GM19463 (cell line): ENCODE measurements at regions not wholly inside any gene's neighbourhood (a gene's known extent, or its start where the extent isn't known, plus 50 kb on each side); places are given as distances from the start of the nearest gene placed in this dataset.

Experiments
- ATAC-seq: cut with Tn5 transposase; IDR thresholded peaks from one replicate; pipeline ENCODE4 v1.9.1; 2021; ENCODE audit warnings: mild to moderate bottlenecking, moderate library complexity; ENCODE audit not compliant: unreplicated experiment

GRCh38 chr1:98086156-98086555, 165.3 kb upstream of the DPYD start:
- no peak for ATAC-seq

DNA sequence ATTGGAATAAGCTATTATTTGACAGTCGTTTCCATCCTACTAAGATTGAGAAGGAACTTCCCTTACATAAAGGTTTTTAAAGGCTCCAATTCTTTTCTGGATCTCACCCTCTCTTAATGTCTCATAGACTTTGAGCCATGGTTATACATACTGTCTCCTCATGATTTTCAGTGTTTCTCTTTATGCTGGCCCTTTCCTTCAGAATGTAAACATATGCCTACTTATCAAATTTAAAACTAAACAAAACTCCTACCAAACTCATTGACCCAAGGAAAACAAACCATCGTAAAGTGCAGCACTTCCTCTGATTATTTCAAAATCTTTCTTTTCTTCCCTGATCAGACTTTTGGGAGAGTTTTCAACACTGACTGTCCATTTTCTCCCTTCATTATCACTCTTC, 163.4 kb upstream of the DPYD start:
- ATAC-seq, result no peak

DNA sequence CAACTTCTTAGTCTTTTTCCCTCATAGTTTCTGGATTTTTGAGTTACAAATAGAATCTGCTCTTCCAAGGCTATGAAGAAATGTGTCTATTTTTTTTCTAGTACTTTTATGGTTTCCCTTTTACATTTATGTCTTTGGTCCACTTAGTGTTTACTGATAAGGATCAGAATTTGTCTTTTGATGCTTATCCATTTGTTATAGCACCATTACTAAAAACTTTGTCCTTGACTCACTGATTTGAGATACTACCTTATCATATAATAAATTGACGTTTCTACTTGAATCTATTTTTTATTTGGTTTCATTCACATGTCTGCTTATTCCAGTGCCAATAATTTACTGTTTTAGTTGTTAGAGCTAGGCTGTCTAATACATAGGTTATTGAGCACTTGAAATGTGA, 161.1 kb upstream of the DPYD start:
- no peak for ATAC-seq

- ATAC-seq, result no peak
Observed at GRCh38 chr1:98078596-98078995, 157.8 kb upstream of the DPYD start.

DNA sequence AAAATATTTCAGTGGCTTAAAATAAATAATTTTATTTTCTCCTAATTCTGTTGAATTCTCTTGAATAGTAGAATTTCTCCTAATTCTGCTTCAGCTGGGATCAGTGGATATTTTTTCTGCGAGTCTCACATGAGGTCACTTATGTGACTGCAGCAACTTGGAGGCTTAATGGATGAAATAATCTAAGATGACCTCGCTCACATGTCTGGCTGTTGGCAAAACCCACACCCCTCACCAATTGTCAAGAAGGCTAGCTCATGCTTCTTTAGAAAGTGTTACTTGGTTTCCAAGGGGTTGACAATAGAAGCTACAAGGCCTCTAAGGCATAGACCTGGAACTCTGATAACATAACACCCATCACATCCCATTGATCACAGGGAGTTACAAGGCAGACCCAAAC, 156.9 kb upstream of the DPYD start:
- ATAC-seq, result no peak

GRCh38 chr1:98075626-98076025, 154.8 kb upstream of the DPYD start:
- ATAC-seq, result no peak

DNA sequence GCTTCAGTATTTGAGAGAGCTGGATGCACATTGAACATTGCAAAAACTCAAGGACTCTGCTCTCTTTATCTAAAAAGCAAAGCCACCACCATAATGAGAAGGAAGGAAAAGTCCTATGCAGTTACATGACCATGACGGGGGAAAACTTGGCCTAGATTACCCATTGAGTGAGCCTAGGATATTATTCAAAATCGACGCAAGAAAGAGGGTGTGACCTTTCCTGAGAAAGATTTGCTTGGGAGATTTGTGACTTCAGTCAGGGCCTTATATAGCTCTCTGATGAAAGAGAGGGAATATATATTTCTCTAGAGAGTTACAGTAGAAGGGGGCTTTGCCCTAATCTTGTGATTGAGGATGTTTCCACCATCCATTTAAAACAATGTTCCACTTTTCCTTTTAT, 153.0 kb upstream of the DPYD start:
- ATAC-seq, result no peak

DNA sequence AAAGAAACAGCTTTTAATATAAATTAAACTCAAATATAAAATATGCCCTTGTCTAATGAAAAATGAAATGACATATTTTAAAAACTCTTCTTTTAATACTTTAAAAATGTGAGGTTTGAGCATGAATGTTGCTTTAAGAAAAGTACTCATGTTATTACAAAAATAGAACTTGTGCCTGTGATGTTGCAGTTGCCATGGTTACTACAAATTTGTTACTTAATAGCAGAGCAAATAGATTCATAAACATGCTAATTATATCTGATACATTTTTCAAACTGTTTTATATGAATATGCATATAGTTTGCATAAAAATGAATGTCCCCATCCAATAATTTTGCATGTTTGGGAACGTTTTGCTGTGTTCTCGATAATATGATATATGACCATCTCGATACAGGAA, 152.3 kb upstream of the DPYD start:
- no peak for ATAC-seq

GRCh38 chr1:98072047-98072446, 151.2 kb upstream of the DPYD start:
- no peak for ATAC-seq

DNA sequence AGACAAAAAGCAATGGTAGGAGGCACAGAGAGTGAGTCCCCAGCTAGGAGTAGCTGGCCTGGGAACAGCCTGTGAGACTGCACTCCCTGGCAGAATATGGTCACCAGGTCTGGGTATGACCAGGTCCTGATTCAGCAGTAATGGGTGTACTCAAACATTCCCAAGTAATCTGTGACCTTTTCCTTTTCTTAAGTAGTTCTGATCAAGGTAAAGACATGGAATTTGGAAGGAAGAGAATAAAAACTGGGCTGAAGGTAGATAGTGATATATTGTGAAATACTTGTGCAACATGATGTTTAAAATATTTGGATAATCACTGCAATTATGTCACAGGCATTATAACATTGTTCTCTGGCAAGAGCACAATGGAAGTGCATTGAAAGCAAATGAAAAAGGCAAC, 147.2 kb upstream of the DPYD start:
- no peak for ATAC-seq

DNA sequence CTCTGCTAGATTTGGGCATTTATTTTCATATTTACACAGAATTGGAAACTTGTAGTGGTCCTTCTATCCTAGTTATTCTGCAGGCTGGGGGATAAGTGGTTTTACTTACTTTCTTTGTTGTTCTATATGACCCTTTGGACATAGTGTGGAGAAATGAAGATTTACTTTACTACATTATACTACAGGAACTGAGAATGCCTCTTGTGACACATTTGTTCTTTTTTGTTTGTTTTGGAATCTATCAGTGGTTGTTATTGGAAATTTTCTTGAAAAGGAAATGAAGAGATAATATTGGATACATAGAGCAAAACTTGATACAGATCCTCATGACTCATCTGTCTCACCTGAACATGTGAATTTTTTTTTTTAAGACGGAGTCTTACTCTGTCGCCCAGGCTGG, 146.1 kb upstream of the DPYD start:
- no peak for ATAC-seq

- no peak for ATAC-seq
Observed at GRCh38 chr1:98059620-98060019, 138.8 kb upstream of the DPYD start.

DNA sequence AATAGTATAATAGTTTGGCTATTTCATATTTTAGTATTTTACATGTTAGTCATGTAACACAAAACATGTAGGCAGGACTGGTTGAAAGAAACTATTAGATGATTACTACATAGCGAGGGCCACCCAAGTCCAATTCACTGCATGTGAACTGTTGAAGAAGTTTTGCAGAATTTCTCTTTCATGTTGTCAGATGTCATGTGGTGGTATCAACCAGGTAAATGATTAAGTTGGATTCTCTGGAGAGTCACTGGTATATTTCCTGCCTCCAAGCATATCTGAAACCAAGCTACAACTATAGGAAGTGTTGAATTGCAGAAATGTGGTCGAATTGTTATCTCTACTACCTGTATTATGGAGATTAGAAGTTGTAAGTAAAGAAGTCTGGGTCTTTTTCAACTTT, 137.8 kb upstream of the DPYD start:
- no peak for ATAC-seq

GRCh38 chr1:98057236-98057910, 136.5 kb upstream of the DPYD start:
- no peak for ATAC-seq

DNA sequence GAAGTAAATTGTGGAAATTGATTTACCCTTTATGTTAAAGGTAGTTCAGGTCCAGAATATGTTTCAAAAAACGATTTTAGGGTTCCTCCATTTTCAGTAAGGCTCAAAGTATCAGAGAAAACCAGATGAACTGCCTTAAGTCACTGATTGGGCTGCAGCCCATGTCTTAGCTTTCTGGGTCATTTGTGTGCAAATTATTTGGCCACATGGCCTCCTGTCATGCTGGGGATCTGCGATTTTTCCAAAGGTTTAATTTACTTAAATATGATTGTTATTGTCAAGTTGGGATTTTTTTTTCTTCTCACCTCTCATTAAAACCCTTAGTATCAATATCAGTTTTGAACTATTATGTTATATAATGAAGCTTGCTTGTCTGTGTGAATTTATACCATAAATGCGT, 135.9 kb upstream of the DPYD start:
- no peak for ATAC-seq

GRCh38 chr1:98055457-98055856, 134.6 kb upstream of the DPYD start:
- ATAC-seq, result no peak

- ATAC-seq, result no peak
Observed at GRCh38 chr1:98054786-98055185, 134.0 kb upstream of the DPYD start.

- ATAC-seq, result no peak
Observed at GRCh38 chr1:98054367-98054701, 133.5 kb upstream of the DPYD start.

- ATAC-seq, result peak; percentile 93
Observed at GRCh38 chr1:98053471-98054366, 132.9 kb upstream of the DPYD start.

DNA sequence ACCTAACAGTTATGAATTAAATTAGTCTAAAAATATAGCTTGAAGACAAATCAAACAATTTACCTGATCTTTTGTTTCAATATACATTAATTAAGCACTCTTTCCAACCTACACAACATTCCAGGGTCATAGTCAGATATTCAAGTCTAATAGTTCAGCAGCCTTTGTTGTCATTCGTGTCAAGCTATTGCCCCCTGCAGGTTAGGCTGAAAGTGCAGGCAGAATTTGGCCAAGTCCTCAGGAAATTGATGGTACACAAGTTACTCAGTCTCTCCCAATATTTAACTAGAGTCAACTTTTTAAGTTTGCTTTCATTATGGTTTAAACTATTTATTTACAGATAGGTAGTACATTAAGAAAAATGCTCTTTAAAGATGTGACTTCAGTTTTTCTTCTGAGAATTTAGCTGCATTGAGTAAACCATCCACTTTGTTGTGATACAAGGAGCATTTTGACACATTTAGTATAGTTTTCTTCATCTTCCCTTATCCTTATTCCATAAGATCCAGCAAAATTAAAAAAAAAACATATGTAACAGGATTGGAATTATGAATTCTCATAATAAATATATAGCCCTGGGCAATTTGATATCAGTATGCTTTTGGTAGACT, 130.3 kb upstream of the DPYD start:
- ATAC-seq, result peak; percentile 28

- ATAC-seq, result no peak
Observed at GRCh38 chr1:98049370-98050135, 128.7 kb upstream of the DPYD start.
